ENCODE measurements at regions not wholly inside any gene's neighbourhood (a gene's known extent, or its start where the extent isn't known, plus 50 kb on each side); places are given as distances from the start of the nearest gene placed in this dataset.
"Not testable (repeated sequence)": the region's sequence is repeated elsewhere in the genome, so short reads cannot be mapped to it uniquely, and the experiment has no call there.

DNA sequence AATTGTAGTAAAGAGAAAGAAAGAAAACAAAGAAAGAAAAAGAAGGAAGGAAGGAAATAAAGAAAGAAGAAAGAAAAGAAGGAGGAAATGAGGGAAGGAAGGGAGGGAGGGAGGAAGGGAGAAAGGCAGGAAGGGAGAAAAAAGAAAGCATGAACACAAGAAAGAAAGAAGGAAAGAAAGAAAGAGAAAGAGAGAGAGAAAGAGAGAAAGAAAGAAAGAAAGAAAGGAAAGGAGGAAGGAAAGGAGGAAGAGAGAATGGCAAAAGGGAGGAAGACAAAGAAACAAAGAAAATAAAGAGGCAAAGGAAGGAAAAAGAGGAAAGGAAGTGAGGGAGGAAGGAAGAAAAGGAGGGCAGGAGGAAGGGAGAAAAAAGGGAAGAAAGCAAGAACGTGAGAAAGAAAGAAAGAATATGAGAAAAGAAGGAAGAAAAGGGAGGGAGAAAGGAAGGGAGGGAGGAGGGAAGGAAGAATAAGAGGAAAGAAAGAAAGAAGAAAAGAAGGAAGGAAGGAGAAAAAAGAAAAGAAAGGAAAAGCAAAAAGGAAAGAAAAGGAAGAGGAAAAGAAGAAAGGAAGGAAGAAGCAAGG lies 2775.4 kb downstream of the RPIA start:
- ATAC-seq; H3K4me3 ChIP-seq; H3K9me3 ChIP-seq; intact Hi-C loops (cut with DNase I); H3K27ac ChIP-seq; H3K36me3 ChIP-seq; DNase-seq; H3K4me1 ChIP-seq: not testable (repeated sequence)
- peaks cover 0 to 35% of the 10 kb centered on the region in 2 donors for H3K27me3 ChIP-seq

- Histone ChIP-seq H3K4me1 (peaks cover 8 to 12% of the 10 kb centered on the region in 2 donors), H3K27me3 (peaks cover 20 to 56% of the 10 kb centered on the region in 2 donors)
- H3K36me3 ChIP-seq; intact Hi-C loops (cut with DNase I); H3K9me3 ChIP-seq; ATAC-seq; H3K27ac ChIP-seq; H3K4me3 ChIP-seq; DNase-seq: not testable (repeated sequence)
These were observed 2784.9 kb downstream of the RPIA start for GRCh38 chr2:91476244-91476935.

DNA sequence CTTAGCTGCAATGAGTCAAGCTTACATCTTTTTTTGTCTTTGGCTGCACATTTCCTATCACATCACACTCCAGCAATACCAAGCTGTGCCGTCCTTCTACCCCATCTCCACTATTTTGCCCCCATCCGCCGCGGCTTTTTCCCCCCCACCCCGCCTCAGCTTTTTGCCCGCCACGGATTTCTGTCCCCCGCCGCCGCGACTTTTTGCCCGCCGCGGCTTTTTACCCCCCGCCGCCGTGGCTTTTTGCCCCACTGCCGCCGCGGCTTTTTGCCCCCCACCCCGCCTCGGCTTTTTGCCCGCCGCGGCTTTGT lies 2785.4 kb downstream of the RPIA start:
- Histone ChIP-seq H3K27me3 (peaks cover 22 to 59% of the 10 kb centered on the region in 2 donors), H3K4me1 (peaks cover 8 to 12% of the 10 kb centered on the region in 2 donors)
- H3K4me3 ChIP-seq; H3K9me3 ChIP-seq; H3K27ac ChIP-seq; H3K36me3 ChIP-seq; ATAC-seq; intact Hi-C loops (cut with DNase I): not testable (repeated sequence)
- DNase-seq: peak in 3 of 4 donors; percentile 1 to 61 (median 19)

GRCh38 chr2:91477291-91477690 lies 2785.8 kb downstream of the RPIA start:
- intact Hi-C loops (cut with DNase I); H3K27ac ChIP-seq; H3K36me3 ChIP-seq; ATAC-seq; H3K9me3 ChIP-seq: not testable (repeated sequence)
- peak in 2 of 4 donors; percentile 20 to 79 for DNase-seq
- peak overlapping the region; percentile 23 to 39 for H3K4me3 ChIP-seq
- peaks cover 22 to 58% of the 10 kb centered on the region in 2 donors for H3K27me3 ChIP-seq
- H3K4me1 ChIP-seq: peaks cover 8 to 12% of the 10 kb centered on the region in 2 donors

DNA sequence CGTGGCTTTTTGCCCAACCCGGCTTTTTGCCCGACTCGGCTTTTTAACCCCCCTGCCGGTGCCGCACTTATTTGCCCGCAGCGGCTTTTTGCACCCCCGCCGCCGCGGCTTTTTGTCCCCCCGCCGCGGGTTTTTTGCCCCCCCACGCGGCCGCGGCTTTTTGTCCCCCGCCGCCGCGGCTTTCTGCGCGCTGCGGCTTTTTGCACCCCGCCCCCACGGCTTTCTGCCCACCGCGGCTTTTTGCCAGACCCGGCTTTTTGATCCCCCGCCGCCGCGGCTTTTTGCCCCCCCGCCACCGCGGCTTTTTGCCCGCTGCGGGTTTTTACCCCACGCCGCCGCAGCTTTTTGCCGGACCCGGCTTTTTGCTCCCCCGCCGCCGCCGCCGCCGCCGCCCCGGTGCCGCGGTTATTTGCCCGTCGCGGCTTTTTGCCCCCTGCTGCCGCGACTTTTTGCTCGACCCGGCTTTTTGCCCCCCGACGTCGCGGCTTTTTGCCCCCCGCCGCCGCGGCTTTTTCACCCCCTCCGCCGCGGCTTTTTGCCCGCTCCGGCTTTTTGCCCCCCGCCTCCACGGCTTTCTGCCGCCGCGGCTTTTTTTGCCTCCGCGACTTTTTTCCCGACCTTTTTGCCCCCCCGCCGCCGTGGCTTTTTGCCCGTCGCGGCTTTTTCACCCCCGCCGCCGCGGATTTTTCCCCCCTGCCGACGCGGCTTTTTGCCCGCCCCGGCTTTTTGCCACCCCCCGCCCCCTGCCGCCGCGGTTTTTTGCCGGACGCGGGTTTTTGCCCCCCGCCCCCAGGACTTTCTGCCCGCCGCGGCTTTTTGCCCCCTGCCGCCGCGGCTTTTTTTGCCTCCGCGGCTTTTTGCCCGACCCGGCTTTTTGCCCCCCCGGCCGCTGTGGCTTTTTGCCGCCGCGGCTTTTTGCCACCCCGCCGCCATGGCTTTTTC lies 2786.5 kb downstream of the RPIA start:
- Histone ChIP-seq H3K27ac (no peak overlapping the region), H3K9me3 (no peaks in the 10 kb centered on the region), H3K4me1 (peaks cover 8 to 12% of the 10 kb centered on the region in 2 donors), H3K4me3 (peak overlapping the region; percentile 23 to 39), H3K36me3 (no peaks in the 10 kb centered on the region), H3K27me3 (peaks cover 22 to 61% of the 10 kb centered on the region in 2 donors)
- peak; percentile 36 to 88 (median 56) for DNase-seq
- ATAC-seq: peak; percentile 13
- intact Hi-C loops (cut with DNase I): no loop called here
- TF ChIP-seq, protein P1, sequence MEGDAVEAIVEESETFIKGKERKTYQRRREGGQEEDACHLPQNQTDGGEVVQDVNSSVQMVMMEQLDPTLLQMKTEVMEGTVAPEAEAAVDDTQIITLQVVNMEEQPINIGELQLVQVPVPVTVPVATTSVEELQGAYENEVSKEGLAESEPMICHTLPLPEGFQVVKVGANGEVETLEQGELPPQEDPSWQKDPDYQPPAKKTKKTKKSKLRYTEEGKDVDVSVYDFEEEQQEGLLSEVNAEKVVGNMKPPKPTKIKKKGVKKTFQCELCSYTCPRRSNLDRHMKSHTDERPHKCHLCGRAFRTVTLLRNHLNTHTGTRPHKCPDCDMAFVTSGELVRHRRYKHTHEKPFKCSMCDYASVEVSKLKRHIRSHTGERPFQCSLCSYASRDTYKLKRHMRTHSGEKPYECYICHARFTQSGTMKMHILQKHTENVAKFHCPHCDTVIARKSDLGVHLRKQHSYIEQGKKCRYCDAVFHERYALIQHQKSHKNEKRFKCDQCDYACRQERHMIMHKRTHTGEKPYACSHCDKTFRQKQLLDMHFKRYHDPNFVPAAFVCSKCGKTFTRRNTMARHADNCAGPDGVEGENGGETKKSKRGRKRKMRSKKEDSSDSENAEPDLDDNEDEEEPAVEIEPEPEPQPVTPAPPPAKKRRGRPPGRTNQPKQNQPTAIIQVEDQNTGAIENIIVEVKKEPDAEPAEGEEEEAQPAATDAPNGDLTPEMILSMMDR (IDR thresholded peaks at IDR 0.05): no peak

- intact Hi-C loops (cut with DNase I): not testable (repeated sequence)
- peak in 3 of 4 donors; percentile 13 to 84 (median 37) for DNase-seq
These were observed 2787.6 kb downstream of the RPIA start for GRCh38 chr2:91478851-91479718.

DNA sequence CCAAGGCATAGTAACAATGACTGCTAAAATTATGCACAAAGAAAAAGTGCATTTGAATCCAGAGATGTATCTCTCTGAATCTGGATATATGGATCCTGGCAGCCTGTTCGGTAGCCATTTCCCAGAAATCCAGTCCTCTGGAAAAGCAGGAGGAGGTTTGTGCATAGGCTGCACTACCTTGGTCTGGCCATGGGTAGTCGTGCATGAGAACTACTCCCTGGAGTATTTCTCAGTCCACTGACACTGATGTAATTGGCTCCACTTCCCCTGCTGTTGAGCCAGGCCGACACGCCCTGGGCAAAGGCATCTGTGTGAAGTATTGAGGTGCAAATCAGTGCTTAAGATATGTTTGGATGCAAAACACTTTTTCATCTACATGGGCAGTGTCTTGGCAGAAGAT lies 2793.8 kb downstream of the RPIA start:
- H3K9me3 ChIP-seq; H3K36me3 ChIP-seq; ATAC-seq; intact Hi-C loops (cut with DNase I); H3K4me3 ChIP-seq; H3K4me1 ChIP-seq; H3K27ac ChIP-seq: not testable (repeated sequence)
- peaks cover 3 to 31% of the 10 kb centered on the region in 2 donors for H3K27me3 ChIP-seq
- peak in 1 of 4 donors; percentile 16 for DNase-seq

More at GRCh38 chr2:91478851-91479718, 2787.6 kb downstream of the RPIA start:
- not testable (repeated sequence) for ATAC-seq, H3K27ac ChIP-seq, H3K36me3 ChIP-seq, H3K9me3 ChIP-seq
- peak overlapping the region in 1 of 2 donors; percentile 39 for H3K4me3 ChIP-seq
- H3K4me1 ChIP-seq: peaks cover 8 to 12% of the 10 kb centered on the region in 2 donors
- peaks cover 18 to 56% of the 10 kb centered on the region in 2 donors for H3K27me3 ChIP-seq

GRCh38 chr2:91497129-91498064 lies 2805.9 kb downstream of the RPIA start:
- ATAC-seq; intact Hi-C loops (cut with DNase I): not testable (repeated sequence)
- peak in 1 of 4 donors; percentile 54 for DNase-seq

GRCh38 chr2:91498065-91498449 lies 2806.6 kb downstream of the RPIA start:
- H3K27ac ChIP-seq; H3K36me3 ChIP-seq; DNase-seq; H3K27me3 ChIP-seq; H3K9me3 ChIP-seq; H3K4me1 ChIP-seq; intact Hi-C loops (cut with DNase I); ATAC-seq; H3K4me3 ChIP-seq: not testable (repeated sequence)

More at GRCh38 chr2:91497129-91498064, 2805.9 kb downstream of the RPIA start:
- H3K27me3 ChIP-seq, H3K36me3 ChIP-seq, H3K4me3 ChIP-seq, H3K9me3 ChIP-seq, H3K4me1 ChIP-seq, H3K27ac ChIP-seq: not testable (repeated sequence)

GRCh38 chr2:91498513-91499250 lies 2807.2 kb downstream of the RPIA start:
- H3K27ac ChIP-seq; H3K27me3 ChIP-seq; intact Hi-C loops (cut with DNase I); H3K4me3 ChIP-seq; ATAC-seq; H3K4me1 ChIP-seq; H3K9me3 ChIP-seq; H3K36me3 ChIP-seq: not testable (repeated sequence)
- peak in 2 of 4 donors; percentile 44 to 89 for DNase-seq

Data from left lung (tissue), 4 donors.